ENCODE measurements at regions not wholly inside any gene's neighbourhood (a gene's known extent, or its start where the extent isn't known, plus 50 kb on each side); places are given as distances from the start of the nearest gene placed in this dataset.

DNA sequence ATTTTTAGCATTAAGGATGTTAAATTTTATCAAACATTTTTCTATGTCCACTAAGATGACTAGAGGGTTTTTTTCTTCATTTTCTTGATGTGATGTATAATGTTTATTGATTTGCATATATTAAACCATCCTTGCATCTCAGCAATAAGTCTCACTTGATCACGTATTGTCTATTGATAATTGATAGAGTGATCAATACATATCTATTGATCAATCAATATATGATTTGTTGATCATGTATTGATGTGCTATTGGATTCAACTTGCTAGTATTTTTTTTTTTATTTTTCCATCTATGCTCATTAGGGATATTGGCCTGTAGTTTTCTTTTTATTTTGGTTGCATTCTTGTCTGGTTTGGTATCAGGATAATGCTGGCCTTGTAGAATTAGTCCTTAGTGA, 2202.0 kb downstream of the PCDH9 start:
- TF ChIP-seq, protein P1, sequence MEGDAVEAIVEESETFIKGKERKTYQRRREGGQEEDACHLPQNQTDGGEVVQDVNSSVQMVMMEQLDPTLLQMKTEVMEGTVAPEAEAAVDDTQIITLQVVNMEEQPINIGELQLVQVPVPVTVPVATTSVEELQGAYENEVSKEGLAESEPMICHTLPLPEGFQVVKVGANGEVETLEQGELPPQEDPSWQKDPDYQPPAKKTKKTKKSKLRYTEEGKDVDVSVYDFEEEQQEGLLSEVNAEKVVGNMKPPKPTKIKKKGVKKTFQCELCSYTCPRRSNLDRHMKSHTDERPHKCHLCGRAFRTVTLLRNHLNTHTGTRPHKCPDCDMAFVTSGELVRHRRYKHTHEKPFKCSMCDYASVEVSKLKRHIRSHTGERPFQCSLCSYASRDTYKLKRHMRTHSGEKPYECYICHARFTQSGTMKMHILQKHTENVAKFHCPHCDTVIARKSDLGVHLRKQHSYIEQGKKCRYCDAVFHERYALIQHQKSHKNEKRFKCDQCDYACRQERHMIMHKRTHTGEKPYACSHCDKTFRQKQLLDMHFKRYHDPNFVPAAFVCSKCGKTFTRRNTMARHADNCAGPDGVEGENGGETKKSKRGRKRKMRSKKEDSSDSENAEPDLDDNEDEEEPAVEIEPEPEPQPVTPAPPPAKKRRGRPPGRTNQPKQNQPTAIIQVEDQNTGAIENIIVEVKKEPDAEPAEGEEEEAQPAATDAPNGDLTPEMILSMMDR (IDR thresholded peaks at IDR 0.05; ENCODE audit: insufficient read depth, low read length, severe bottlenecking): no peak
- Histone ChIP-seq H3K4me3 (ENCODE audit: low read depth, low read length) (no peak overlapping the region), H3K36me3 (ENCODE audit: control insufficient read depth, insufficient read depth, low read length) (no peaks in the 10 kb centered on the region), H3K27me3 (ENCODE audit: control insufficient read depth, insufficient read depth, low read length) (no peaks in the 10 kb centered on the region)
- FAIRE-seq: no peak
- DNase-seq (ENCODE audit: low read depth): no peak

DNA sequence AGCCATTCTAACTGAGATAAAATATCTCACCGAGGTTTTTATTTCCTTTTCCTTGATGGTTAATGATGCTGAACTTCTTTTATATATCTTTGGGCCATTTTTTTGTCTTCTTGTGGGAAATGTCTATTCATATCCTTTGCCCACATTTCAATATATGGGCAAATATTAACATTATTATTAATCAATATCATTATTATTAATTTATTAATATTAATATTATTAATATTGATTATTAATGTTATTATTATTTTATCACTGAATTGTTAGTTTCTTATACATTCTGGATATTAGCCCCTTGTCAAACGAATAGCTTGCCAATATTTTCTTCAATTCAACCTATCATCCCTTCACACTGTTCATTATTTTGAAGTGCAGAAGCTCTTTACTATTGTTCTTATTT, 2203.6 kb downstream of the PCDH9 start:
- no peak for DNase-seq (ENCODE audit: low read depth)
- no peaks in the 10 kb centered on the region for H3K36me3 ChIP-seq (ENCODE audit: control insufficient read depth, insufficient read depth, low read length)
- H3K4me3 ChIP-seq (ENCODE audit: low read depth, low read length): no peak overlapping the region
- TF ChIP-seq, protein P1 (IDR thresholded peaks at IDR 0.05; ENCODE audit: insufficient read depth, low read length, severe bottlenecking): no peak
- H3K27me3 ChIP-seq (ENCODE audit: control insufficient read depth, insufficient read depth, low read length): no peaks in the 10 kb centered on the region
- FAIRE-seq: no peak

DNA sequence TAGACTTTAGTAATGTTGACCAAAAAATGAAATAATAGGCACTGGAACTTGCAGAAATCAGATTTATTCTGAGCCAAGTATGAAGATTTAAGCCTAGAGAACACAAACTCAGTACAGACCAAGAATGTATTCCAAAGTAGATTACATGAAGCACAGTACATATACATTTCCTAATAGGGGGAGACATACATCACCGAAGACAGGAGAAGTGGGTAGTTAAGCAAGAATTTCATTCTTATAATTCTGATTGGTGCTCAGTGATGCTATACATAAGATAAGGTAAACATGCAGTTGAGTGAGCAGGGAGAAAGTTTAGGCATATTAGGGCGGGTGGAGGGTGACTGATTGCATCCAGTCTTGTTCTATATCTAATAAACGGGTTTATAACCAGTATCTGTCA, 2218.8 kb downstream of the PCDH9 start:
- H3K36me3 ChIP-seq (ENCODE audit: control insufficient read depth, insufficient read depth, low read length): no peaks in the 10 kb centered on the region
- H3K4me3 ChIP-seq (ENCODE audit: low read depth, low read length): no peak overlapping the region
- TF ChIP-seq, protein P1 (IDR thresholded peaks at IDR 0.05; ENCODE audit: insufficient read depth, low read length, severe bottlenecking): no peak
- FAIRE-seq (no peak), DNase-seq (ENCODE audit: low read depth) (no peak)
- H3K27me3 ChIP-seq (ENCODE audit: control insufficient read depth, insufficient read depth, low read length): no peaks in the 10 kb centered on the region

DNA sequence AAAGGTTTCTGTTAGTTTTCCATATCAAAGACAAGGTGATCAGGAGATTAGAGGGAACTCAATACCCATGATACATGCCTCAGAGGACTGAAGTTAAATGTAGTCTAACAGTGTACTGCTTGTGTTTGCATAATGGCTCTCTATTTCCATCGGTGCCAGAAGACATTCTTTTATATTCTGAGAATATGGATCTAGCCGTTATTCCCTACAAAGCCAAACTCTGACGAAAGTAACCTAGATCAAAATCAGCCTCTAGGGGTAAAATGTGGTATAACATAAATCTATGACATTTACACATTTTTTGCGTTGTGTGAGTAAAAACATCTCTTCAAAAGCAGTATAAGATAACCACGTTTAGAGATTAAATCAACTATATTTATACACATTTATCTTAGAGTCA, 2232.7 kb downstream of the PCDH9 start:
- H3K36me3 ChIP-seq (ENCODE audit: control insufficient read depth, insufficient read depth, low read length): no peaks in the 10 kb centered on the region
- H3K27me3 ChIP-seq (ENCODE audit: control insufficient read depth, insufficient read depth, low read length): no peaks in the 10 kb centered on the region
- TF ChIP-seq, protein P1 (IDR thresholded peaks at IDR 0.05; ENCODE audit: insufficient read depth, low read length, severe bottlenecking): no peak
- no peak for FAIRE-seq
- H3K4me3 ChIP-seq (ENCODE audit: low read depth, low read length): no peak overlapping the region
- DNase-seq (ENCODE audit: low read depth): no peak

DNA sequence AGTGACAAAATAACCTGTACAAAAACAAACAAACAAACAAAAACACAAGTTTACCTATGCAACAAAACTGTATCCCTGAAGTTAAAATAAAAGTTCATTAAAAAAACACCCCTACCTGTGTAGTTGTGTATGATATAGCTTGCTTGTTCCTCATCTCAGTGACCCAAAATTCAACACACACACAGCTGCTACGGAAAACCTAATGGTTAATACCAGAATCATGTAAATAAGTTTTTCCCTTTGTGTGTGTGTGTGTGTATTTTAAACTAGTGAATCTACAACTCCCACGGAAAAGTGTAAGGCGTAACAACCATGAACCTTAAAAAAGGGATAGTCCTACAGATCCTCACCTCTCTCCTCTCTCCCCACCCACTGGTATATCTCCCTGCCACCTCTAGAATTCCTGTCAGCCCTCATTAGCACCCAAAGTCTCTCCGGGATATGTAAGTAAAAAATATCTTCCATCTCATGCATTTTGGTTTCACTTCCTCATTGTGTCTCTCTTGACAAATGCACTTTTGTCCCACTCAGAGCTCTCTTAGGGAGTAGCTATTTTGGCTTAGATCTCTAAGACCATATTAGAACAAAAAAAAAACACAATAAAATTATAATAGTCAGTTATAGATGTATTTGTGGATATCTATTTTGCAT, 2236.5 kb downstream of the PCDH9 start:
- H3K4me3 ChIP-seq (ENCODE audit: low read depth, low read length): no peak overlapping the region
- TF ChIP-seq, protein P1 (IDR thresholded peaks at IDR 0.05; ENCODE audit: insufficient read depth, low read length, severe bottlenecking): no peak
- H3K36me3 ChIP-seq (ENCODE audit: control insufficient read depth, insufficient read depth, low read length): no peaks in the 10 kb centered on the region
- DNase-seq (ENCODE audit: low read depth) (no peak), FAIRE-seq (no peak)
- no peaks in the 10 kb centered on the region for H3K27me3 ChIP-seq (ENCODE audit: control insufficient read depth, insufficient read depth, low read length)

DNA sequence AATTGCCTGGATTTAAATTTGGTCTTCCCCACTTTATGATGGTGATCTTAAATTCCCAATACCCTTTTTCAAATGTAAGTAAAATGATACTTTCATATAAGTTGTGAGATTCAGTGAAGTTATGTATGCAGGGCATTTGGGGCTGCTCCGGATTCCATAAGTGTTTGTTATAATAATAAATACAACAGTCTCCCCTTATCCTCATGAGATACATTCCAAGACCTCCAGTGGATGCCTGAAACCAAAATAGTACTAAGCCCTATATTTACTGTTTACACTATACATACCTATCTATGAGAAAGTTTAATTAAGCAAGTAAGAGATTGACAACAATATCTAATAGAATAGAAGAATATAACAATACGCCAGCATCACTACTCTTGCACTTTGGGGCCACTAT, 2237.8 kb downstream of the PCDH9 start:
- TF ChIP-seq, protein P1 (IDR thresholded peaks at IDR 0.05; ENCODE audit: insufficient read depth, low read length, severe bottlenecking): no peak
- FAIRE-seq (no peak), DNase-seq (ENCODE audit: low read depth) (no peak)
- H3K36me3 ChIP-seq (ENCODE audit: control insufficient read depth, insufficient read depth, low read length): no peaks in the 10 kb centered on the region
- no peak overlapping the region for H3K4me3 ChIP-seq (ENCODE audit: low read depth, low read length)
- H3K27me3 ChIP-seq (ENCODE audit: control insufficient read depth, insufficient read depth, low read length): no peaks in the 10 kb centered on the region
